Pancreas (tissue), 10 donors: ENCODE measurements at regions not wholly inside any gene's neighbourhood (a gene's known extent, or its start where the extent isn't known, plus 50 kb on each side); places are given as distances from the start of the nearest gene placed in this dataset.

Experiments
- ATAC-seq, 4 donors: fragments of 200-7000 bp; cut with Tn5 transposase; one replicate each; pipeline versions ENCODE4 v1.8.0 to v1.9.1; 2020; ENCODE audit warnings: mild to moderate bottlenecking in 4 of 4, moderate library complexity in 4 of 4
- DNase-seq, 6 donors: peaks; one replicate each; pipeline ENCODE4 v3.0.0-alpha.2; 2020
- FAIRE-seq: peaks from 2 replicates; lab custom pipeline; 2012; peaks lifted over from hg19 to GRCh38; lab: Jason Lieb, UNC
- H3K27ac ChIP-seq, 4 donors: fragments of 200-600 bp; sonication (generic); 1 replicate in 3 of 4; 2 replicates in 1 of 4; pipeline versions ENCODE4 v1.5.0 to v1.8.0; 2020
- H3K27me3 ChIP-seq, 4 donors: fragments of 200-600 bp; one replicate each; pipeline ENCODE4 v1.8.0; 2021
- H3K36me3 ChIP-seq, 3 donors: fragments of 200-600 bp; sonication (generic) in 1 of 3; one replicate each; pipeline versions ENCODE4 v1.5.0 to v1.8.0; 2020 to 2021
- H3K4me1 ChIP-seq, 3 donors: fragments of 200-600 bp; one replicate each; pipeline ENCODE4 v1.8.0; 2021
- H3K4me3 ChIP-seq, 4 donors: fragments of 200-600 bp; sonication (generic) in 2 of 4; one replicate each; pipeline versions ENCODE4 v1.5.0 to v1.8.0; 2020 to 2021
- H3K9me3 ChIP-seq, 4 donors: fragments of 200-600 bp; one replicate each; pipeline ENCODE4 v1.8.0; 2021
- WGBS, 2 donors: extraction: QIAGEN DNeasy Blood & Tissue Kit; methylation state at CpG; one replicate each; pipeline ENCODE4 v1.1.7; 2013; 5-methylcytosine and 5-hydroxymethylcytosine counted together
- intact Hi-C, 3 donors: fragments of 100-400 bp; cut with DNase I; formaldehyde crosslinking; loops; one replicate each; pipeline versions ENCODE4 v1.11.1 to v1.14.2; 2022
- TF ChIP-seq, protein P1 (sequence below), 4 donors: fragments of 200-600 bp; sonication (generic) in 3 of 4; IDR thresholded peaks; one replicate each; pipeline versions ENCODE4 v1.5.0 to v1.8.0; 2021; ENCODE audit warnings: antibody characterized with exemption in 4 of 4
- donor health status: healthy with polysubstance abuse.
- donor health status: DM: no; HTN: no; CAD: no; lungs with moderate emphysema.
- donor health status: DM: no; HTN: no; CAD: no.
- donor health status: control.
- donor health status: control.
- donor health status: Bipolar disorder and iron deficiency.
- donor health status: DM: yes; HTN: yes; CAD: no.
- donor health status: DM: no; HTN: no; CAD: no.
- donor health status: DM: no; HTN: no; CAD: no.
- donor health status: DM: yes; HTN: yes; CAD: no.

DNA sequence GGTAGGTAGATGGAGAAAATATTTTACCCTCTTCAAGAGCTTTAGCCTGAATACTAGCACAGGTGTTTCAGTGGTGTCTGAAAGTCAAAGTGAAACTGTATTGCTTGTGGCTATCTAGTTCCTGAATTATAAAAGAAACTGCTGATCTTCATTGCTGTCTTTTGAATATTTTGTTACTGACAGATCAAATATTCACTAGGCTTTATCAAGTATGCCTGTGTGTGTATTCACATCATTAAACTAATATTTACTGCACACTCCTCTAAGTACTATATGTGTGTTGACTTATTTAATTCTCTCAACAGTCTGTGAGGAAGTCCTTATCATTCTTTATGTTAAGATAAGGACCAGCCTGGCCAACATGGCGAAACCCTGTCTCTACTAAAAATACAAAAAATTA, 139.6 kb downstream of the SOCS6 start:
- DNase-seq (no peak), ATAC-seq (peak in 3 of 4 donors; percentile 9 to 68 (median 48)), FAIRE-seq (no peak)
- Histone ChIP-seq H3K27ac (no peak overlapping the region), H3K4me3 (no peak overlapping the region), H3K9me3 (no peaks in the 10 kb centered on the region), H3K36me3 (no peaks in the 10 kb centered on the region), H3K4me1 (no peaks in the 10 kb centered on the region), H3K27me3 (no peaks in the 10 kb centered on the region)
- TF ChIP-seq, protein P1, sequence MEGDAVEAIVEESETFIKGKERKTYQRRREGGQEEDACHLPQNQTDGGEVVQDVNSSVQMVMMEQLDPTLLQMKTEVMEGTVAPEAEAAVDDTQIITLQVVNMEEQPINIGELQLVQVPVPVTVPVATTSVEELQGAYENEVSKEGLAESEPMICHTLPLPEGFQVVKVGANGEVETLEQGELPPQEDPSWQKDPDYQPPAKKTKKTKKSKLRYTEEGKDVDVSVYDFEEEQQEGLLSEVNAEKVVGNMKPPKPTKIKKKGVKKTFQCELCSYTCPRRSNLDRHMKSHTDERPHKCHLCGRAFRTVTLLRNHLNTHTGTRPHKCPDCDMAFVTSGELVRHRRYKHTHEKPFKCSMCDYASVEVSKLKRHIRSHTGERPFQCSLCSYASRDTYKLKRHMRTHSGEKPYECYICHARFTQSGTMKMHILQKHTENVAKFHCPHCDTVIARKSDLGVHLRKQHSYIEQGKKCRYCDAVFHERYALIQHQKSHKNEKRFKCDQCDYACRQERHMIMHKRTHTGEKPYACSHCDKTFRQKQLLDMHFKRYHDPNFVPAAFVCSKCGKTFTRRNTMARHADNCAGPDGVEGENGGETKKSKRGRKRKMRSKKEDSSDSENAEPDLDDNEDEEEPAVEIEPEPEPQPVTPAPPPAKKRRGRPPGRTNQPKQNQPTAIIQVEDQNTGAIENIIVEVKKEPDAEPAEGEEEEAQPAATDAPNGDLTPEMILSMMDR (IDR thresholded peaks at IDR 0.05) = no peak
- 37 to 45% methylated on average over 1 of the region's 1 CpG for WGBS, 2 donors
- intact Hi-C loops = loop anchor here in 1 of 3 donors (5.0 kb wide), 1 partner anchor 231 kb away; no protein-coding TSS in a partner anchor

DNA sequence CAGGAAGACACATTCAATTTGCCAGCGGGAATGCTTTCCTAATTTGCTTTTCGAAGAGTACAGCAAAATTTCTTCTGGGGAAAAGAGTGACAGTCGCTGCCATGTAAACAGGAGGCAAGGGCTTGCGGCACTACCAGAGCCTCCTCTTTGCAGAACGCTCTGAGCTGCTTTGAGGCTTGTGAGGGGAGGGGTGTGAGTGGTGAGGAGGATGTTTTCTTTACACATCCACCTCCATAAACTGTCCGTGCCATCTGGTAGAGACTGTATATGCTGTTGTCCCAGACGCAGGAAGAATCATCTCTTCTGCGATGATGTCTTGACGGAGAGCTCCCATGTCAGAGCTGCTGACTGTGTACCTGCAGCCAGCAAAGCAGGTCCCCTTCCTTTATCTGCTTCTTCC, 138.0 kb downstream of the SOCS6 start:
- H3K36me3 ChIP-seq = no peaks in the 10 kb centered on the region
- ATAC-seq = no peak
- intact Hi-C loops = loop anchor here in 1 of 3 donors (5.0 kb wide), 1 partner anchor 230 kb away; no protein-coding TSS in a partner anchor
- no peak overlapping the region for H3K4me3 ChIP-seq
- no peak overlapping the region for H3K27ac ChIP-seq
- DNase-seq = no peak
- TF ChIP-seq, protein P1 (IDR thresholded peaks at IDR 0.05) = no peak
- H3K27me3 ChIP-seq = no peaks in the 10 kb centered on the region
- H3K9me3 ChIP-seq = no peaks in the 10 kb centered on the region
- FAIRE-seq = no peak
- peaks cover 0 to 6% (median 0%) of the 10 kb centered on the region in 3 donors for H3K4me1 ChIP-seq
- 93 to 96% methylated on average over 9 of the region's 9 CpGs for WGBS, 2 donors

DNA sequence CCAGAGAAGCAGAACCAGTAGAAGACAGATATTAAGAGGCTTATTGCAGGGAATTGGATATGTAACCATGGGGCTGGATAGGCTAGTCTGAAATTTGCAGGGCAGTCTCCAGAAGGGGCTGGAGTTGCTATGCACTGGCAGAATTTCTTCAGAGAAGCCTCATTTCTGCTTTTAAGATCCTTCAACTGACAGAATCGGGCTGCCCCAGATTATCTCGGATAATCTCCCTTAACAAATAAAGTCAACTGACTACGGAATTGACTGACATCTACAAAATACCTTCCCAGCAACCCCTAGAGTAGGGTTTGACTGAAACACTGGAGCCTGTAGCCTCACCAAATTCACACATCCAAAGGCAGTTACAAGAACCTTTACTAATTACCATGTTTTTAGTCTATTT, 136.4 kb downstream of the SOCS6 start:
- intact Hi-C loops = loop anchor here in 1 of 3 donors (5.0 kb wide), 1 partner anchor 228 kb away; no protein-coding TSS in a partner anchor
- Histone ChIP-seq H3K9me3 (no peaks in the 10 kb centered on the region), H3K4me1 (peaks cover 0 to 12% (median 3%) of the 10 kb centered on the region in 3 donors), H3K36me3 (no peaks in the 10 kb centered on the region), H3K4me3 (no peak overlapping the region), H3K27me3 (no peaks in the 10 kb centered on the region), H3K27ac (no peak overlapping the region)
- no peak for DNase-seq
- FAIRE-seq = no peak
- WGBS, 2 donors = 57 to 70% methylated on average over 3 of the region's 3 CpGs
- no peak for ATAC-seq
- TF ChIP-seq, protein P1 (IDR thresholded peaks at IDR 0.05) = no peak

DNA sequence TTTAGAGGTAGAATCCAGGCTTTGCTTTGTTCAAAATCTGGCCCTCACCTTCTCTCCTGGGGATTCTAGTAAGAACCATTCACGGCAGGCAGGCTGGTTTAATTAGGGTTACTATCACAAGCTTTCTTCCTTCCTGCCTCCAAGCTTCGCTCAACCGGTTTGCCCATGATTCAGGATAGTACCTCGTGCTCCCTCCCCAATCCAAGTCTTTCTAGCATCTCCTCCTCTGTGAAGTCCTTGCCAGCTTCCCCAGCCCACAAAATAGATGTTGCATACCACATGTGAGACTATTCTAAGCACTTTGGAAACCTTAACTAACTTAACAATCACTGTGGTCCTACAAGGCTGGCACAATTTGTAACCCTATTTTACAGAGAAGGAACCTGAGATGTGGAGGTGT, 135.1 kb downstream of the SOCS6 start:
- Histone ChIP-seq H3K27me3 (no peaks in the 10 kb centered on the region), H3K36me3 (no peaks in the 10 kb centered on the region), H3K9me3 (no peaks in the 10 kb centered on the region), H3K27ac (peak overlapping the region in 2 of 4 donors; percentile 3 to 55), H3K4me1 (peaks cover 0 to 12% (median 3%) of the 10 kb centered on the region in 3 donors), H3K4me3 (no peak overlapping the region)
- intact Hi-C loops = no loop called here
- no peak for FAIRE-seq
- ATAC-seq = peak in 2 of 4 donors; percentile 31 to 40
- TF ChIP-seq, protein P1 (IDR thresholded peaks at IDR 0.05) = no peak
- WGBS, 2 donors = 36 to 50% methylated on average over 4 of the region's 4 CpGs
- peak in 1 of 6 donors; percentile 18 for DNase-seq

DNA sequence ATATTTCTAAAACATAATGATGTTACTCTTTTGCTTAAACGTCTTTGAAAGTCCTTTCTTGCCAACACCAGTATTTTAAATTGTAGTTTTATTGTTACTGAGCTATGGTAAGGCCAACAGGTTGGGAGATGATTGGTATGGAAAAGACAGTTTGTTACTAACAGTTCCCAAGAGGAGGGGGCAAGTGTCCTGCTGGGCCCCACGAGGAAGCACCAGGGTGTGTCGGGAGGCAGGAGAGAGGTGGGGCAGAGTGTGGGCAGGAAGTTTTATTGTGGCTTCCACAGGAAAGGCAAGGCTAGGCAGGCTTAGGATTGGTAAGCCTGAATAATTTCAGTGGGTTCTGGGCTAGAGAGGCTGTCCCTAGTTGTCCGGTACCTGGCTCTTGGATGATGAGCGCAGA, 134.3 kb downstream of the SOCS6 start:
- 72 to 74% methylated on average over 5 of the region's 5 CpGs for WGBS, 2 donors
- H3K9me3 ChIP-seq = no peaks in the 10 kb centered on the region
- no peak overlapping the region for H3K4me3 ChIP-seq
- intact Hi-C loops = no loop called here
- H3K27ac ChIP-seq = peak overlapping the region in 2 of 4 donors; percentile 55 to 60
- H3K4me1 ChIP-seq = peaks cover 0 to 12% (median 3%) of the 10 kb centered on the region in 3 donors
- DNase-seq = no peak
- no peaks in the 10 kb centered on the region for H3K27me3 ChIP-seq
- TF ChIP-seq, protein P1 (IDR thresholded peaks at IDR 0.05) = no peak
- no peak for FAIRE-seq
- no peak for ATAC-seq
- no peaks in the 10 kb centered on the region for H3K36me3 ChIP-seq
